A673 (cell line): ENCODE measurements at regions not wholly inside any gene's neighbourhood (a gene's known extent, or its start where the extent isn't known, plus 50 kb on each side); places are given as distances from the start of the nearest gene placed in this dataset.

Experiments
- BruUV-seq: library from RNA; stranded (reverse); fragments of 400-500 nt; replicated peaks from 2 replicates; lab custom pipeline; 2021; lab: Mats Ljungman, UMichigan
- CTCF ChIA-PET: fragments of 300-600 bp; sonication (Branson Sonifier 250); formaldehyde crosslinking; loops from one replicate; lab custom pipeline; 2022; ENCODE audit warnings: antibody characterized with exemption; lab: Charles Lee
- POLR2A ChIA-PET: fragments of 300-600 bp; sonication (Branson Sonifier 250); formaldehyde crosslinking; loops from one replicate; lab custom pipeline; 2022; ENCODE audit warnings: antibody characterized with exemption; ENCODE audit not compliant: low non-redundant PET; lab: Charles Lee
- DNase-seq: peaks from one replicate; pipeline ENCODE4 v3.0.0-alpha.2; 2015; ENCODE audit warnings: low spot score
- H3K27ac ChIP-seq: fragments of 200-600 bp; sonication (generic); 2 replicates; pipeline ENCODE4 v1.5.1; 2016; ENCODE audit warnings: mixed run types, low read depth, mild to moderate bottlenecking, mixed read lengths, antibody characterized with exemption, low read length; ENCODE audit not compliant: poor library complexity, severe bottlenecking
- H3K27me3 ChIP-seq: fragments of 200-600 bp; sonication (generic); replicated peaks from 2 replicates; pipeline ENCODE4 v1.6.1; 2017; ENCODE audit warnings: mixed run types, low read depth, mild to moderate bottlenecking, mixed read lengths, antibody characterized with exemption, low read length; ENCODE audit not compliant: insufficient read depth, poor library complexity
- H3K36me3 ChIP-seq: fragments of 200-600 bp; sonication (generic); 2 replicates; pipeline ENCODE4 v1.6.1; 2016; ENCODE audit warnings: mixed run types, mild to moderate bottlenecking, mixed read lengths, antibody characterized with exemption, low read length; ENCODE audit not compliant: insufficient read depth, poor library complexity, severe bottlenecking
- H3K4me1 ChIP-seq: fragments of 200-600 bp; sonication (generic); 2 replicates; pipeline ENCODE4 v1.6.1; 2017; ENCODE audit warnings: mixed run types, mild to moderate bottlenecking, mixed read lengths, antibody characterized with exemption, low read length; ENCODE audit not compliant: insufficient read depth, poor library complexity, severe bottlenecking
- H3K4me3 ChIP-seq: fragments of 200-600 bp; sonication (generic); 2 replicates; pipeline ENCODE4 v1.5.1; 2016; ENCODE audit warnings: low read depth, mixed run types, mild to moderate bottlenecking, mixed read lengths, low read length; ENCODE audit not compliant: poor library complexity, severe bottlenecking
- H3K9me3 ChIP-seq: fragments of 200-600 bp; sonication (generic); 2 replicates; pipeline ENCODE4 v1.6.1; 2016; ENCODE audit warnings: mixed run types, low read depth, mild to moderate bottlenecking, mixed read lengths, antibody characterized with exemption, low read length; ENCODE audit not compliant: poor library complexity, severe bottlenecking
- CTCF ChIP-seq: fragments of 300-800, 200-600 bp; sonication (generic); conservative IDR thresholded peaks from 2 replicates; pipeline ENCODE4 v1.5.1; 2017; ENCODE audit warnings: low read depth, mild to moderate bottlenecking, antibody characterized with exemption, low read length, moderate library complexity, mixed read lengths
- EZH2 ChIP-seq: fragments of 200-600 bp; sonication (generic); IDR thresholded peaks from 2 replicates; pipeline ENCODE4 v1.6.1; 2017; ENCODE audit warnings: borderline replicate concordance, low read depth, mild to moderate bottlenecking, mixed read lengths, antibody characterized with exemption, low read length; ENCODE audit not compliant: poor library complexity, severe bottlenecking
- intact Hi-C: fragments of 100-400 bp; cut with micrococcal nuclease; formaldehyde crosslinking; loops from one replicate; pipeline ENCODE4 v1.10.0; 2022; ENCODE audit not compliant: unreplicated experiment

GRCh38 chr9:74443036-74443750, 53.9 kb upstream of the RORB start:
- Histone ChIP-seq H3K9me3 (no peaks in the 10 kb centered on the region), H3K36me3 (no peaks in the 10 kb centered on the region), H3K4me1 (no peaks in the 10 kb centered on the region), H3K27me3 (no peaks in the 10 kb centered on the region), H3K4me3 (no peak overlapping the region), H3K27ac (no peak overlapping the region)
- intact Hi-C loops: no loop called here
- BruUV-seq: no TSS peak
- TF ChIP-seq EZH2: no peak
- no peak for TF ChIP-seq CTCF
- no peak for DNase-seq
- CTCF ChIA-PET: no interaction called here
- POLR2A ChIA-PET: no interaction called here

- H3K27me3 ChIP-seq: no peaks in the 10 kb centered on the region
- intact Hi-C loops: no loop called here
- H3K27ac ChIP-seq: no peak overlapping the region
- TF ChIP-seq CTCF: no peak
- no peak for TF ChIP-seq EZH2
- no peak overlapping the region for H3K4me3 ChIP-seq
- ChIA-PET POLR2A (no interaction called here), CTCF (no interaction called here)
- H3K36me3 ChIP-seq: no peaks in the 10 kb centered on the region
- H3K4me1 ChIP-seq: no peaks in the 10 kb centered on the region
- no peak for DNase-seq
- no TSS peak for BruUV-seq
- H3K9me3 ChIP-seq: no peaks in the 10 kb centered on the region
Measured at GRCh38 chr9:74444369-74444768, 52.8 kb upstream of the RORB start.
